SK-N-SH (cell line): ENCODE measurements at regions not wholly inside any gene's neighbourhood (a gene's known extent, or its start where the extent isn't known, plus 50 kb on each side); places are given as distances from the start of the nearest gene placed in this dataset.

Experiments used
- CTCF ChIA-PET: fragments of 300-600, 350-600 bp; formaldehyde crosslinking; extraction: SDS; loops from one replicate; lab custom pipeline; 2021; lab: Yijun Ruan, JAX
- POLR2A ChIA-PET: fragments of 350-600 bp; sonication (Branson Sonifier 250); formaldehyde crosslinking; extraction: SDS; loops from one replicate; lab custom pipeline; 2020; ENCODE audit warnings: antibody characterized with exemption, inconsistent platforms; lab: Yijun Ruan, JAX
- DNase-seq: peaks from one replicate; pipeline ENCODE4 v3.0.0; 2012
- H2AFZ ChIP-seq: fragments of 200-600 bp; sonication (generic); 2 replicates; pipeline ENCODE4 v1.8.1; 2016; ENCODE audit warnings: antibody characterized with exemption, mild to moderate bottlenecking, low read depth
- H3F3A ChIP-seq: fragments of 200-600 bp; sonication (generic); replicated peaks from 2 replicates; pipeline ENCODE3; 2016; ENCODE audit warnings: antibody characterized with exemption, mild to moderate bottlenecking; ENCODE audit not compliant: insufficient read depth
- H3K27ac ChIP-seq, 2 experiments: fragments of 200-500 bp in 1 of 2; fragments of 200-600 bp in 1 of 2; sonication (Bioruptor generic) in 1 of 2; sonication (generic), shearing (Covaris generic) in 1 of 2; 2 replicates each; pipeline versions ENCODE4 v1.5.1 to v1.6.1; 2014 to 2016; ENCODE audit warnings: low read depth in 2 of 2, inconsistent platforms in 1 of 2, low read length in 1 of 2, mild to moderate bottlenecking in 1 of 2, mixed read lengths in 1 of 2
- H3K27me3 ChIP-seq: fragments of 200-600 bp; sonication (generic), shearing (Covaris generic); 2 replicates; pipeline ENCODE4 v1.6.1; 2016; ENCODE audit warnings: mixed run types; ENCODE audit not compliant: insufficient read depth
- H3K36me3 ChIP-seq, 2 experiments: fragments of 200-500 bp in 1 of 2; fragments of 200-600 bp in 1 of 2; sonication (Bioruptor generic) in 1 of 2; sonication (generic) in 1 of 2; replicated peaks in 1 of 2; 2 replicates each; pipeline versions ENCODE3 to v1.5.1; 2014 to 2016; ENCODE audit warnings: low read length in 1 of 2, mild to moderate bottlenecking in 1 of 2; ENCODE audit not compliant: insufficient read depth in 2 of 2, control insufficient read depth in 1 of 2
- H3K4me1 ChIP-seq, 2 experiments: fragments of 200-500 bp in 1 of 2; fragments of 200-600 bp in 1 of 2; sonication (Bioruptor generic) in 1 of 2; sonication (generic), shearing (Covaris generic) in 1 of 2; 2 replicates each; pipeline versions ENCODE4 v1.5.1 to v1.6.1; 2014 to 2016; ENCODE audit warnings: low read depth in 1 of 2, low read length in 1 of 2, mixed run types in 1 of 2; ENCODE audit not compliant: insufficient read depth in 2 of 2, control insufficient read depth in 1 of 2
- H3K4me2 ChIP-seq: fragments of 200-600 bp; sonication (generic), shearing (Covaris generic); 2 replicates; pipeline ENCODE4 v1.6.1; 2017; ENCODE audit warnings: mixed run types
- H3K4me3 ChIP-seq, 2 experiments: fragments of 200-500 bp in 1 of 2; fragments of 200-600 bp in 1 of 2; sonication (Bioruptor generic) in 1 of 2; sonication (generic), shearing (Covaris generic) in 1 of 2; 2 replicates each; pipeline versions ENCODE4 v1.5.1 to v1.8.1; 2014 to 2016; ENCODE audit warnings: low read depth in 2 of 2, inconsistent platforms in 1 of 2, low read length in 1 of 2, mild to moderate bottlenecking in 1 of 2, mixed read lengths in 1 of 2, moderate library complexity in 1 of 2
- H3K79me2 ChIP-seq: fragments of 200-600 bp; sonication (generic); 2 replicates; pipeline ENCODE4 v1.8.1; 2017; ENCODE audit warnings: mild to moderate bottlenecking; ENCODE audit not compliant: insufficient read depth
- H3K9ac ChIP-seq: fragments of 200-600 bp; sonication (generic); 2 replicates; pipeline ENCODE4 v1.6.1; 2017; ENCODE audit warnings: mixed run types
- H3K9me2 ChIP-seq: fragments of 200-600 bp; sonication (generic); 2 replicates; pipeline ENCODE4 v1.6.1; 2017; ENCODE audit warnings: mixed run types
- H3K9me3 ChIP-seq: fragments of 200-600 bp; sonication (generic); 2 replicates; pipeline ENCODE4 v1.6.1; 2017; ENCODE audit warnings: mixed run types, mild to moderate bottlenecking, moderate library complexity
- H4K20me1 ChIP-seq: fragments of 200-600 bp; sonication (generic); 2 replicates; pipeline ENCODE4 v1.6.1; 2017; ENCODE audit warnings: mild to moderate bottlenecking, mixed run types; ENCODE audit not compliant: insufficient read depth
- CHD2 ChIP-seq: fragments of 150-350 bp; IDR thresholded peaks from 2 replicates; pipeline ENCODE4 v1.6.1; 2018; ENCODE audit warnings: low read length; ENCODE audit not compliant: partially characterized antibody
- CTCF ChIP-seq: fragments of 200-600 bp; sonication (generic); IDR thresholded peaks from 2 replicates; pipeline ENCODE4 v1.6.1; 2017; ENCODE audit warnings: antibody characterized with exemption, mild to moderate bottlenecking, moderate library complexity
- ELF1 ChIP-seq: IDR thresholded peaks from 2 replicates; pipeline ENCODE4 v1.4.0; 2012
- FOSL2 ChIP-seq: IDR thresholded peaks from 2 replicates; pipeline ENCODE4 v1.4.0; 2012; ENCODE audit warnings: low read depth, mild to moderate bottlenecking, moderate library complexity, borderline replicate concordance
- FOXJ3 ChIP-seq: sonication (generic); formaldehyde crosslinking; IDR thresholded peaks from 2 replicates; pipeline ENCODE4 v1.5.1; 2020; ENCODE audit warnings: mild to moderate bottlenecking, missing genetic modification reagents
- FOXM1 ChIP-seq: IDR thresholded peaks from 2 replicates; pipeline ENCODE4 v1.4.0; 2012; ENCODE audit warnings: low read depth, mild to moderate bottlenecking
- GABPA ChIP-seq: IDR thresholded peaks from 2 replicates; pipeline ENCODE4 v1.4.0; 2012; ENCODE audit warnings: low read depth, mild to moderate bottlenecking
- GATA2 ChIP-seq: sonication (generic); formaldehyde crosslinking; IDR thresholded peaks from 2 replicates; pipeline ENCODE4 v1.5.0; 2020; ENCODE audit warnings: mild to moderate bottlenecking, missing genetic modification reagents
- MEF2A ChIP-seq: IDR thresholded peaks from 2 replicates; pipeline ENCODE4 v1.4.0; 2012; ENCODE audit warnings: low read depth, borderline replicate concordance
- MXI1 ChIP-seq: IDR thresholded peaks from 2 replicates; pipeline ENCODE4 v1.6.1; 2012; ENCODE audit warnings: mild to moderate bottlenecking, low read depth, low read length, improper control_type of control experiment
- NRF1 ChIP-seq: IDR thresholded peaks from 2 replicates; pipeline ENCODE4 v1.6.1; 2012; ENCODE audit warnings: low read depth, mild to moderate bottlenecking, low read length
- PBX3 ChIP-seq: IDR thresholded peaks from 2 replicates; pipeline ENCODE4; 2012
- POLR2AphosphoS5 ChIP-seq: IDR thresholded peaks from 2 replicates; pipeline ENCODE4 v1.6.1; 2012; ENCODE audit warnings: low read depth, low read length
- RAD21 ChIP-seq: IDR thresholded peaks from 2 replicates; pipeline ENCODE4 v1.6.1; 2012; ENCODE audit warnings: mild to moderate bottlenecking, low read length
- SIN3A ChIP-seq: IDR thresholded peaks from 2 replicates; pipeline ENCODE4 v1.6.1; 2012; ENCODE audit warnings: low read depth, mild to moderate bottlenecking, low read length, moderate library complexity, borderline replicate concordance
- SMC3 ChIP-seq: IDR thresholded peaks from 2 replicates; pipeline ENCODE4 v1.6.1; 2012; ENCODE audit warnings: low read depth, low read length, improper control_type of control experiment
- TCF12 ChIP-seq: IDR thresholded peaks from 2 replicates; pipeline ENCODE4 v1.4.0; 2012
- USF1 ChIP-seq: IDR thresholded peaks from 2 replicates; pipeline ENCODE4 v1.4.0; 2012; ENCODE audit warnings: low read depth, borderline replicate concordance
- YY1 ChIP-seq: IDR thresholded peaks from 2 replicates; pipeline ENCODE4 v1.4.0; 2012; ENCODE audit warnings: low read depth, mild to moderate bottlenecking
- WGBS: methylation state at CpG from one replicate; pipeline ENCODE4 v1.1.6; 2017; ENCODE audit warnings: low lambda C conversion rate; 5-methylcytosine and 5-hydroxymethylcytosine counted together
- TF ChIP-seq, protein P1 (sequence below): IDR thresholded peaks from 2 replicates; pipeline ENCODE4 v1.4.0; 2012; ENCODE audit warnings: low read depth, borderline replicate concordance
- TF ChIP-seq, protein P2 (sequence below): fragments of 150-350 bp; IDR thresholded peaks from 2 replicates; pipeline ENCODE4 v1.6.1; 2017; ENCODE audit warnings: antibody characterized with exemption, low read length, low read depth, borderline replicate concordance

GRCh38 chr16:35410438-35410837 is 1951.0 kb downstream of the TP53TG3F start:
- Histone ChIP-seq H3K4me2 (no peak overlapping the region), H3K4me1 (no peaks in the 10 kb centered on the region; a peak in 1 of 4 replicates), H4K20me1 (no peaks in the 10 kb centered on the region), H2AFZ (no peak overlapping the region), H3K4me3 (no peak overlapping the region), H3F3A (no peaks in the 10 kb centered on the region), H3K27ac (no peak overlapping the region), H3K27me3 (no peaks in the 10 kb centered on the region; the same call in 1 of the 2 replicates), H3K9me3 (no peaks in the 10 kb centered on the region), H3K9ac (no peak overlapping the region), H3K9me2 (no peaks in the 10 kb centered on the region), H3K36me3 (no peaks in the 10 kb centered on the region), H3K79me2 (no peaks in the 10 kb centered on the region)
- POLR2A ChIA-PET, result no interaction called here
- no peak for TF ChIP-seq SMC3
- TF ChIP-seq, protein P1, sequence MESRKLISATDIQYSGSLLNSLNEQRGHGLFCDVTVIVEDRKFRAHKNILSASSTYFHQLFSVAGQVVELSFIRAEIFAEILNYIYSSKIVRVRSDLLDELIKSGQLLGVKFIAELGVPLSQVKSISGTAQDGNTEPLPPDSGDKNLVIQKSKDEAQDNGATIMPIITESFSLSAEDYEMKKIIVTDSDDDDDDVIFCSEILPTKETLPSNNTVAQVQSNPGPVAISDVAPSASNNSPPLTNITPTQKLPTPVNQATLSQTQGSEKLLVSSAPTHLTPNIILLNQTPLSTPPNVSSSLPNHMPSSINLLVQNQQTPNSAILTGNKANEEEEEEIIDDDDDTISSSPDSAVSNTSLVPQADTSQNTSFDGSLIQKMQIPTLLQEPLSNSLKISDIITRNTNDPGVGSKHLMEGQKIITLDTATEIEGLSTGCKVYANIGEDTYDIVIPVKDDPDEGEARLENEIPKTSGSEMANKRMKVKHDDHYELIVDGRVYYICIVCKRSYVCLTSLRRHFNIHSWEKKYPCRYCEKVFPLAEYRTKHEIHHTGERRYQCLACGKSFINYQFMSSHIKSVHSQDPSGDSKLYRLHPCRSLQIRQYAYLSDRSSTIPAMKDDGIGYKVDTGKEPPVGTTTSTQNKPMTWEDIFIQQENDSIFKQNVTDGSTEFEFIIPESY, result no peak
- TF ChIP-seq SIN3A, result no peak
- no peak for TF ChIP-seq MXI1
- no peak for TF ChIP-seq TCF12
- TF ChIP-seq ELF1, result no peak
- TF ChIP-seq GABPA, result no peak
- no peak for TF ChIP-seq RAD21
- no peak for TF ChIP-seq POLR2AphosphoS5
- TF ChIP-seq GATA2 (CRISPR knock-in tag), result no peak
- no peak for TF ChIP-seq YY1
- no peak for TF ChIP-seq FOXM1
- no peak for TF ChIP-seq CTCF
- CTCF ChIA-PET, result interaction anchor here (6.8 kb wide), 1 partner anchor 21 kb away, joined by 35 read pairs; no protein-coding TSS in a partner anchor
- no peak for DNase-seq

GRCh38 chr16:35411156-35411555 is 1951.7 kb downstream of the TP53TG3F start:
- H3K4me1 ChIP-seq, result no peaks in the 10 kb centered on the region
- no peak overlapping the region for H3K4me3 ChIP-seq
- no peak for DNase-seq
- CTCF ChIA-PET, result interaction anchor here (1.0 to 6.8 kb wide), 3 partner anchors 17 to 20 kb away, joined by 3 to 35 read pairs (median 6); no protein-coding TSS in a partner anchor
- no peak overlapping the region for H3K27ac ChIP-seq
- H3K9me3 ChIP-seq, result no peaks in the 10 kb centered on the region
- no peaks in the 10 kb centered on the region for H3F3A ChIP-seq
- H3K4me2 ChIP-seq, result no peak overlapping the region
- 0% methylated on average over 1 of the region's 1 CpG for WGBS
- H2AFZ ChIP-seq, result no peak overlapping the region
- no peaks in the 10 kb centered on the region for H4K20me1 ChIP-seq
- H3K9me2 ChIP-seq, result no peaks in the 10 kb centered on the region
- no peaks in the 10 kb centered on the region for H3K79me2 ChIP-seq
- no peak overlapping the region for H3K9ac ChIP-seq
- POLR2A ChIA-PET, result no interaction called here
- H3K27me3 ChIP-seq, result no peaks in the 10 kb centered on the region; the same call in 1 of the 2 replicates
- H3K36me3 ChIP-seq, result no peaks in the 10 kb centered on the region
- TF ChIP-seq NRF1 (no peak), MEF2A (no peak), TCF12 (no peak), PBX3 (no peak), YY1 (no peak), CHD2 (no peak), RAD21 (no peak), FOXJ3 (CRISPR knock-in tag) (no peak), FOXM1 (no peak), CTCF (no peak), POLR2AphosphoS5 (no peak), FOSL2 (no peak), USF1 (no peak)
- TF ChIP-seq, protein P2, sequence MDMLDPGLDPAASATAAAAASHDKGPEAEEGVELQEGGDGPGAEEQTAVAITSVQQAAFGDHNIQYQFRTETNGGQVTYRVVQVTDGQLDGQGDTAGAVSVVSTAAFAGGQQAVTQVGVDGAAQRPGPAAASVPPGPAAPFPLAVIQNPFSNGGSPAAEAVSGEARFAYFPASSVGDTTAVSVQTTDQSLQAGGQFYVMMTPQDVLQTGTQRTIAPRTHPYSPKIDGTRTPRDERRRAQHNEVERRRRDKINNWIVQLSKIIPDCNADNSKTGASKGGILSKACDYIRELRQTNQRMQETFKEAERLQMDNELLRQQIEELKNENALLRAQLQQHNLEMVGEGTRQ, result no peak
